HepG2 (cell line): ENCODE measurements at regions not wholly inside any gene's neighbourhood (a gene's known extent, or its start where the extent isn't known, plus 50 kb on each side); places are given as distances from the start of the nearest gene placed in this dataset.

Experiments used
- AGO1 ChIP-seq: fragments of 200-400 bp; formaldehyde crosslinking; IDR thresholded peaks from 2 replicates; pipeline ENCODE4 v1.6.1; 2017; ENCODE audit warnings: mild to moderate bottlenecking, low read depth, low read length, moderate library complexity; ENCODE audit not compliant: poor library complexity, severe bottlenecking
- GATAD1 ChIP-seq: IDR thresholded peaks from 2 replicates; pipeline ENCODE4 v1.6.1; 2016; ENCODE audit warnings: missing genetic modification reagents, missing compliant biosample characterization
- HNF1A ChIP-seq, 2 experiments: sonication (generic) in 1 of 2; formaldehyde crosslinking in 1 of 2; IDR thresholded peaks; 2 replicates each; pipeline versions ENCODE4 v1.4.0 to v1.6.1; 2016 to 2020; ENCODE audit warnings: borderline replicate concordance in 1 of 2, low read depth in 1 of 2, mild to moderate bottlenecking in 1 of 2, missing genetic modification reagents in 1 of 2
- KDM3A ChIP-seq: IDR thresholded peaks from 2 replicates; pipeline ENCODE4 v1.6.1; 2018; ENCODE audit warnings: low read depth, missing compliant biosample characterization
- RARG ChIP-seq: sonication (generic); formaldehyde crosslinking; IDR thresholded peaks from 2 replicates; pipeline ENCODE4 v1.4.0; 2020; ENCODE audit warnings: low read depth, mild to moderate bottlenecking, missing genetic modification reagents
- ZNF441 ChIP-seq: sonication (generic); formaldehyde crosslinking; IDR thresholded peaks from 2 replicates; pipeline ENCODE4 v1.7.0; 2021; ENCODE audit warnings: missing genetic modification reagents, borderline replicate concordance
- ZNF619 ChIP-seq: sonication (generic); formaldehyde crosslinking; IDR thresholded peaks from 2 replicates; pipeline ENCODE4 v1.4.0; 2020; ENCODE audit warnings: mild to moderate bottlenecking, missing genetic modification reagents
- ZNF788 ChIP-seq: sonication (generic); formaldehyde crosslinking; IDR thresholded peaks from 2 replicates; pipeline ENCODE4 v1.5.0; 2020; ENCODE audit warnings: mild to moderate bottlenecking, missing genetic modification reagents, borderline replicate concordance

GRCh38 chr22:44383652-44384562, 71.2 kb upstream of the SHISAL1 start (continued):
- no peak for TF ChIP-seq KDM3A (CRISPR knock-in tag)
- TF ChIP-seq ZNF441 (CRISPR knock-in tag): no peak
- TF ChIP-seq RARG (CRISPR knock-in tag): no peak
- no peak for TF ChIP-seq AGO1
- TF ChIP-seq ZNF619 (CRISPR knock-in tag): no peak
- no peak for TF ChIP-seq GATAD1
- TF ChIP-seq ZNF788 (CRISPR knock-in tag): no peak
- TF ChIP-seq HNF1A (IDR thresholded peaks at IDR 0.05; ENCODE audit: low read depth): no peak
- no peak for TF ChIP-seq HNF1A (CRISPR knock-in tag; IDR thresholded peaks at IDR 0.05; ENCODE audit: borderline replicate concordance)
